ENCODE measurements at regions not wholly inside any gene's neighbourhood (a gene's known extent, or its start where the extent isn't known, plus 50 kb on each side); places are given as distances from the start of the nearest gene placed in this dataset.

DNA sequence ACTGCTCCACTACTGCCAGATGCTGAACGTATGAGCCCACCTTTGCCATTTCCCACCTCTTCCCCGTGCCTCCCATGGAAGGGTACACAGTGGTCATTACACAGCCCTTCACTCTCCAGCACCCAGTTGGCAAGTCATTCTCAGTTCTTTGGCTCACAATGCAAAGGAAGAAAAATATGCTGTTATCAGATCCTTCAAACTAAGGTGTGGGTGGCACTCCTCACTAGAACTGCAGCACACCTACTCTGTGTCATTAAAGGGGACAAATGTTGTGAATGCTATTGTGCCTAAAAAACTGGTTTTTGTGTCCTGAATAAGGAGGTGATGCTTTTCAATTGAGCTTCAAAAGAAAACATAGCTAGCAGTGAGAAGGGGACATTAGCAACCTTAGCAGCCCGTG is 183.1 kb upstream of the SNX2 start:
- Histone ChIP-seq H2AK5ac (ENCODE audit: insufficient read length, low read length) (no peak overlapping the region), H4K20me1 (ENCODE audit: control insufficient read depth, insufficient read depth, insufficient read length) (no peaks in the 10 kb centered on the region), H4K8ac (replicated peaks; ENCODE audit: insufficient read length, low read depth, low read length) (no peak overlapping the region), H3K4me2 (ENCODE audit: insufficient read depth, insufficient read length, low read length) (no peak overlapping the region), H3K23ac (ENCODE audit: insufficient read length, low read depth, low read length) (no peak overlapping the region), H2BK15ac (ENCODE audit: low read depth, low read length) (no peak overlapping the region), H2BK20ac (ENCODE audit: low read depth, low read length, poor library complexity, severe bottlenecking) (no peak overlapping the region), H3K27ac (ENCODE audit: insufficient read length, low read depth, low read length) (no peak overlapping the region), H3K9ac (ENCODE audit: extremely low read depth, insufficient read length, low read length) (no peak overlapping the region), H3K14ac (ENCODE audit: insufficient read depth, low read length) (no peak overlapping the region), H4K5ac (ENCODE audit: insufficient read length, low read depth, low read length) (no peak overlapping the region), H2BK12ac (ENCODE audit: insufficient read length, low read depth, low read length) (no peak overlapping the region), H3K4me1 (ENCODE audit: insufficient read depth, low read length) (no peaks in the 10 kb centered on the region), H2AFZ (ENCODE audit: low read length) (no peak overlapping the region), H2BK5ac (ENCODE audit: insufficient read length, low read length) (no peak overlapping the region), H2BK120ac (ENCODE audit: low read depth, low read length, poor library complexity, severe bottlenecking) (no peak overlapping the region), H3K56ac (ENCODE audit: insufficient read length, low read depth, low read length) (no peak overlapping the region), H4K91ac (ENCODE audit: insufficient read length, low read depth, low read length) (no peak overlapping the region), H3K18ac (ENCODE audit: insufficient read length, low read depth, low read length) (no peak overlapping the region), H3K79me1 (ENCODE audit: insufficient read depth, low read depth, low read length, poor library complexity, severe bottlenecking) (no peaks in the 10 kb centered on the region), H3K9me3 (ENCODE audit: control insufficient read depth, low read depth, low read length) (no peaks in the 10 kb centered on the region), H3T11ph (ENCODE audit: low read length) (no peak overlapping the region), H3K23me2 (ENCODE audit: insufficient read length, low read depth, low read length, poor library complexity, severe bottlenecking) (no peaks in the 10 kb centered on the region), H3K27me3 (ENCODE audit: insufficient read depth, low read length) (no peaks in the 10 kb centered on the region), H3K4ac (ENCODE audit: low read depth, low read length) (no peak overlapping the region), H3K79me2 (ENCODE audit: insufficient read depth, low read length) (no peaks in the 10 kb centered on the region)
- Mint-ChIP-seq H3K27ac (no peak overlapping the region), H3K4me1 (no peaks in the 10 kb centered on the region), H3K36me3 (ENCODE audit: insufficient read depth in 1 of 3, low read depth in 3 of 3) (peaks cover 0 to 1% (median 0%) of the 10 kb centered on the region in 3 experiments; a peak in 1 of 7 replicates), H3K4me3 (no peak overlapping the region), H3K27me3 (ENCODE audit: low read depth) (peaks cover 2% of the 10 kb centered on the region), H3K9me3 (peaks cover 1 to 10% of the 10 kb centered on the region in 2 experiments; a peak in 3 of 5 replicates)
- no peak for DNase-seq
- WGBS (ENCODE audit: extremely low coverage, insufficient read length, low lambda C conversion rate): no CpG with 5 or more reads among the region's 3 CpGs
- TF ChIP-seq, protein P1, sequence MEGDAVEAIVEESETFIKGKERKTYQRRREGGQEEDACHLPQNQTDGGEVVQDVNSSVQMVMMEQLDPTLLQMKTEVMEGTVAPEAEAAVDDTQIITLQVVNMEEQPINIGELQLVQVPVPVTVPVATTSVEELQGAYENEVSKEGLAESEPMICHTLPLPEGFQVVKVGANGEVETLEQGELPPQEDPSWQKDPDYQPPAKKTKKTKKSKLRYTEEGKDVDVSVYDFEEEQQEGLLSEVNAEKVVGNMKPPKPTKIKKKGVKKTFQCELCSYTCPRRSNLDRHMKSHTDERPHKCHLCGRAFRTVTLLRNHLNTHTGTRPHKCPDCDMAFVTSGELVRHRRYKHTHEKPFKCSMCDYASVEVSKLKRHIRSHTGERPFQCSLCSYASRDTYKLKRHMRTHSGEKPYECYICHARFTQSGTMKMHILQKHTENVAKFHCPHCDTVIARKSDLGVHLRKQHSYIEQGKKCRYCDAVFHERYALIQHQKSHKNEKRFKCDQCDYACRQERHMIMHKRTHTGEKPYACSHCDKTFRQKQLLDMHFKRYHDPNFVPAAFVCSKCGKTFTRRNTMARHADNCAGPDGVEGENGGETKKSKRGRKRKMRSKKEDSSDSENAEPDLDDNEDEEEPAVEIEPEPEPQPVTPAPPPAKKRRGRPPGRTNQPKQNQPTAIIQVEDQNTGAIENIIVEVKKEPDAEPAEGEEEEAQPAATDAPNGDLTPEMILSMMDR (conservative IDR thresholded peaks at IDR 0.05): no peak

All from H9 (cell line).